Fibroblast of lung (primary cell): ENCODE measurements at regions not wholly inside any gene's neighbourhood (a gene's known extent, or its start where the extent isn't known, plus 50 kb on each side); places are given as distances from the start of the nearest gene placed in this dataset.

ENCODE experiments used
- DNase-seq, 2 donors: peaks; one replicate each; pipeline versions ENCODE4 v3.0.0 to v3.0.0-alpha.2; 2010; ENCODE audit warnings: low read depth in 2 of 2
- H2AFZ ChIP-seq: 2 replicates; pipeline ENCODE4 v1.5.1; 2012; ENCODE audit warnings: low read length, control low read depth, inconsistent platforms
- H3K27ac ChIP-seq: 2 replicates; pipeline ENCODE4 v1.5.1; 2011; ENCODE audit warnings: low read length, control low read depth; ENCODE audit not compliant: insufficient read depth
- H3K27me3 ChIP-seq: 2 replicates; pipeline ENCODE4 v1.5.1; 2011; ENCODE audit warnings: mild to moderate bottlenecking, low read length; ENCODE audit not compliant: control insufficient read depth, insufficient read depth
- H3K36me3 ChIP-seq: 2 replicates; pipeline ENCODE4 v1.5.1; 2011; ENCODE audit warnings: low read length; ENCODE audit not compliant: control insufficient read depth, insufficient read depth
- H3K4me1 ChIP-seq: 2 replicates; pipeline ENCODE4 v1.5.1; 2011; ENCODE audit warnings: low read length; ENCODE audit not compliant: control insufficient read depth, insufficient read depth; ENCODE audit errors: extremely low read depth
- H3K4me2 ChIP-seq: 2 replicates; pipeline ENCODE4 v1.5.1; 2011; ENCODE audit warnings: low read length, control low read depth; ENCODE audit not compliant: insufficient read depth; ENCODE audit errors: extremely low read depth
- H3K4me3 ChIP-seq, 4 experiments: fragments of 200-600 bp in 1 of 4; sonication (generic) in 1 of 4; replicated peaks in 1 of 4; 2 replicates each; pipeline ENCODE4 v1.5.1; 2011 to 2016; ENCODE audit warnings: low read length in 4 of 4, low read depth in 3 of 4, mild to moderate bottlenecking in 3 of 4, control low read depth in 2 of 4, inconsistent platforms in 1 of 4, mixed read lengths in 1 of 4; ENCODE audit not compliant: insufficient read depth in 1 of 4; ENCODE audit errors: control extremely low read depth in 1 of 4
- H3K79me2 ChIP-seq: 2 replicates; pipeline ENCODE4 v1.5.1; 2012; ENCODE audit warnings: mild to moderate bottlenecking, low read length, inconsistent platforms; ENCODE audit not compliant: control insufficient read depth, insufficient read depth
- H3K9ac ChIP-seq: 2 replicates; pipeline ENCODE4 v1.5.1; 2011; ENCODE audit warnings: mild to moderate bottlenecking, low read length, control low read depth; ENCODE audit not compliant: insufficient read depth
- H3K9me3 ChIP-seq: 2 replicates; pipeline ENCODE4 v1.5.1; 2012; ENCODE audit warnings: low read depth, low read length; ENCODE audit not compliant: control insufficient read depth, insufficient read depth
- H4K20me1 ChIP-seq: 2 replicates; pipeline ENCODE4 v1.5.1; 2011; ENCODE audit warnings: low read length; ENCODE audit not compliant: control insufficient read depth, insufficient read depth; ENCODE audit errors: extremely low read depth
- CTCF ChIP-seq, 2 donors: IDR thresholded peaks in 1 of 2; conservative IDR thresholded peaks in 1 of 2; 1 replicate in 1 of 2; 2 replicates in 1 of 2; pipeline ENCODE4 v1.5.1; 2011 to 2012; ENCODE audit warnings: low read length in 2 of 2, control low read depth in 1 of 2, inconsistent platforms in 1 of 2, low read depth in 1 of 2, mild to moderate bottlenecking in 1 of 2
- EZH2 ChIP-seq: IDR thresholded peaks from 2 replicates; pipeline ENCODE4 v1.5.1; 2012; ENCODE audit warnings: low read length, control low read depth, mild to moderate bottlenecking; ENCODE audit errors: missing control alignments

GRCh38 chr5:86427158-86427557 lies 190.6 kb upstream of the COX7C start:
- no peaks in the 10 kb centered on the region for H4K20me1 ChIP-seq
- no peak overlapping the region for H3K4me3 ChIP-seq
- no peak overlapping the region for H3K4me2 ChIP-seq
- no peaks in the 10 kb centered on the region for H3K36me3 ChIP-seq
- no peak overlapping the region for H3K9ac ChIP-seq
- H3K4me1 ChIP-seq = no peaks in the 10 kb centered on the region
- H3K27ac ChIP-seq = no peak overlapping the region
- H3K9me3 ChIP-seq = no peaks in the 10 kb centered on the region
- no peak for TF ChIP-seq EZH2
- TF ChIP-seq CTCF (conservative IDR thresholded peaks at IDR 0.05 in 1 of 2, IDR thresholded peaks at IDR 0.05 in 1 of 2; ENCODE audit: low read depth in 1 of 2, low read length in 2 of 2) = no peak
- no peak for DNase-seq
- H3K79me2 ChIP-seq = no peaks in the 10 kb centered on the region
- H2AFZ ChIP-seq = no peak overlapping the region
- no peaks in the 10 kb centered on the region for H3K27me3 ChIP-seq

DNA sequence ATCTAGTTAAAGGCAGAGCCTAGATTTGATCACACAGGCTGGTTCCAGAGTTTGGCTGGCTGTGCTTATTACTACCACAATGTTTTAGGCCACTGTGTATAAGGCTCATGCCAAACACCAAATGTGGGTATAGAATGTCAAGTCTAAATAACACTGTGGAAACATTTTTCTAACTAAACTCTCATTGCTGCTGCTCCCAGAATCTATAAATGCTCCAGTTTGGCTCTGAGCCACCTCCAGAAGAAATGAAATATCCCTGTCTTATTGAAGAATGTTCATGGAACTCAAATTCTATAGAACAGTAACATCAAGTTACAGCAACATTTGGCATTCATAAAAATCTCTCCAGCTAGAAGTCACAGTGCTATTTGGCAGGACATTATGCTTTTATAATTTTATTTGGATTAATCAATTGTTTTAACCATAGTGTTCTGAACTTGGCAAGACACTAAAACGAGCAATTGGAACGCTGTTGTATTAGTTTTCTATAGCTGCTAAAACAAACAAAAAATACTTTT lies 178.1 kb upstream of the COX7C start:
- Histone ChIP-seq H3K4me2 (no peak overlapping the region), H3K36me3 (no peaks in the 10 kb centered on the region), H3K4me1 (no peaks in the 10 kb centered on the region), H3K27ac (no peak overlapping the region), H3K27me3 (no peaks in the 10 kb centered on the region), H3K9ac (no peak overlapping the region), H3K4me3 (no peak overlapping the region), H3K79me2 (no peaks in the 10 kb centered on the region), H4K20me1 (no peaks in the 10 kb centered on the region), H3K9me3 (no peaks in the 10 kb centered on the region), H2AFZ (no peak overlapping the region)
- no peak for DNase-seq
- TF ChIP-seq CTCF (conservative IDR thresholded peaks at IDR 0.05 in 1 of 2, IDR thresholded peaks at IDR 0.05 in 1 of 2; ENCODE audit: low read depth in 1 of 2, low read length in 2 of 2) = no peak
- TF ChIP-seq EZH2 = no peak

GRCh38 chr5:86442036-86442745 lies 175.6 kb upstream of the COX7C start:
- Histone ChIP-seq H3K27me3 (no peaks in the 10 kb centered on the region), H3K4me2 (no peak overlapping the region), H2AFZ (no peak overlapping the region), H3K9me3 (no peaks in the 10 kb centered on the region), H3K36me3 (no peaks in the 10 kb centered on the region), H4K20me1 (no peaks in the 10 kb centered on the region), H3K27ac (no peak overlapping the region), H3K4me1 (no peaks in the 10 kb centered on the region), H3K9ac (no peak overlapping the region), H3K4me3 (no peak overlapping the region), H3K79me2 (no peaks in the 10 kb centered on the region)
- TF ChIP-seq EZH2 (no peak), CTCF (conservative IDR thresholded peaks at IDR 0.05 in 1 of 2, IDR thresholded peaks at IDR 0.05 in 1 of 2; ENCODE audit: low read depth in 1 of 2, low read length in 2 of 2) (no peak)
- no peak for DNase-seq
